HCT116 (cell line): ENCODE measurements at regions not wholly inside any gene's neighbourhood (a gene's known extent, or its start where the extent isn't known, plus 50 kb on each side); places are given as distances from the start of the nearest gene placed in this dataset.

Experiments
- ATAC-seq: fragments of 200-7000 bp; cut with Tn5 transposase; 2 replicates; pipeline ENCODE4 v1.9.1; 2020; ENCODE audit warnings: mild to moderate bottlenecking, moderate library complexity
- BruUV-seq: library from RNA; stranded (reverse); fragments of 400-500 nt; replicated peaks from 2 replicates; lab custom pipeline; 2021; lab: Mats Ljungman, UMichigan
- CTCF ChIA-PET: fragments of 300-600 bp; sonication (Branson Sonifier 250); formaldehyde crosslinking; loops from one replicate; lab custom pipeline; 2021; ENCODE audit warnings: antibody characterized with exemption; lab: Charles Lee
- POLR2A ChIA-PET: fragments of 300-600, 350-600 bp; sonication (Branson Sonifier 250); formaldehyde crosslinking; loops from one replicate; lab custom pipeline; 2021; ENCODE audit warnings: antibody characterized with exemption; lab: Charles Lee
- RAD21 ChIA-PET, 2 experiments: fragments of 300-600 bp; sonication (Branson Sonifier 250); formaldehyde crosslinking; loops; one replicate each; lab custom pipeline; 2023; ENCODE audit warnings: low total read pairs in 2 of 2; ENCODE audit not compliant: uncharacterized antibody in 2 of 2, unreplicated experiment in 2 of 2, low non-redundant PET in 1 of 2; lab: Charles Lee
- DNase-seq: peaks from one replicate; pipeline ENCODE4 v3.0.0-alpha.2; 2010; ENCODE audit warnings: low read depth, low spot score
- H2AFZ ChIP-seq: fragments of 200-600 bp; shearing (Covaris generic), sonication (generic); 2 replicates; pipeline ENCODE4 v1.6.1; 2017; ENCODE audit warnings: low read depth, mixed run types, mixed read lengths, antibody characterized with exemption, low read length; ENCODE audit not compliant: poor library complexity, severe bottlenecking
- H3K27ac ChIP-seq: 2 replicates; pipeline ENCODE4 v1.5.1; 2012; ENCODE audit warnings: low read depth, low read length
- H3K27me3 ChIP-seq: fragments of 200-600 bp; sonication (generic); 2 replicates; pipeline ENCODE4 v1.6.1; 2016; ENCODE audit warnings: mixed run types, low read length, mixed read lengths; ENCODE audit not compliant: insufficient read depth
- H3K36me3 ChIP-seq, 2 experiments: fragments of 200-500 bp in 1 of 2; fragments of 200-600 bp in 1 of 2; sonication (Bioruptor generic) in 1 of 2; sonication (generic) in 1 of 2; 2 replicates each; pipeline versions ENCODE4 v1.5.1 to v1.6.1; 2014 to 2016; ENCODE audit warnings: low read length in 2 of 2, inconsistent platforms in 1 of 2, mixed read lengths in 1 of 2, mixed run types in 1 of 2; ENCODE audit not compliant: insufficient read depth in 2 of 2, control insufficient read depth in 1 of 2
- H3K4me1 ChIP-seq, 2 experiments: fragments of 200-600 bp in 1 of 2; sonication (generic) in 1 of 2; 2 replicates each; pipeline versions ENCODE4 v1.5.1 to v1.6.1; 2012 to 2017; ENCODE audit warnings: low read length in 2 of 2, inconsistent platforms in 1 of 2, mild to moderate bottlenecking in 1 of 2, mixed read lengths in 1 of 2, mixed run types in 1 of 2, moderate library complexity in 1 of 2; ENCODE audit not compliant: insufficient read depth in 2 of 2, control insufficient read depth in 1 of 2
- H3K4me2 ChIP-seq: fragments of 200-600 bp; sonication (generic); 2 replicates; pipeline ENCODE4 v1.6.1; 2017; ENCODE audit warnings: mixed run types, low read length, mixed read lengths
- H3K4me3 ChIP-seq, 2 experiments: fragments of 200-600 bp in 1 of 2; sonication (generic) in 1 of 2; replicated peaks in 1 of 2; 2 replicates each; pipeline ENCODE4 v1.5.1; 2011 to 2016; ENCODE audit warnings: low read length in 2 of 2, control low read depth in 1 of 2, low read depth in 1 of 2, mild to moderate bottlenecking in 1 of 2, mixed read lengths in 1 of 2, mixed run types in 1 of 2
- H3K79me2 ChIP-seq: fragments of 200-600 bp; sonication (generic); 2 replicates; pipeline ENCODE4 v1.6.1; 2017; ENCODE audit warnings: mild to moderate bottlenecking, mixed run types, low read length, moderate library complexity, mixed read lengths; ENCODE audit not compliant: insufficient read depth
- H3K9ac ChIP-seq: fragments of 200-600 bp; sonication (generic); 2 replicates; pipeline ENCODE4 v1.6.1; 2016; ENCODE audit warnings: low read length, mixed read lengths
- H3K9me2 ChIP-seq: fragments of 200-600 bp; sonication (generic), shearing (Covaris generic); 2 replicates; pipeline ENCODE4 v1.6.1; 2017; ENCODE audit warnings: mixed run types, mild to moderate bottlenecking, moderate library complexity; ENCODE audit not compliant: insufficient read depth
- H3K9me3 ChIP-seq, 2 experiments: fragments of 200-500 bp in 1 of 2; fragments of 200-600 bp in 1 of 2; sonication (Bioruptor generic) in 1 of 2; sonication (generic) in 1 of 2; 2 replicates each; pipeline ENCODE4 v1.6.1; 2014 to 2017; ENCODE audit warnings: low read length in 2 of 2, mixed read lengths in 2 of 2, inconsistent platforms in 1 of 2, low read depth in 1 of 2, mild to moderate bottlenecking in 1 of 2, mixed run types in 1 of 2, moderate library complexity in 1 of 2; ENCODE audit not compliant: control insufficient read depth in 1 of 2, insufficient read depth in 1 of 2
- H4K20me1 ChIP-seq: fragments of 200-600 bp; sonication (generic), shearing (Covaris generic); 2 replicates; pipeline ENCODE4 v1.6.1; 2017; ENCODE audit warnings: mixed run types, mild to moderate bottlenecking, moderate library complexity; ENCODE audit not compliant: insufficient read depth
- CBX3 ChIP-seq: IDR thresholded peaks from 2 replicates; pipeline ENCODE4 v1.6.1; 2012; ENCODE audit warnings: low read depth
- CEBPB ChIP-seq: IDR thresholded peaks from 2 replicates; pipeline ENCODE4 v1.6.1; 2012; ENCODE audit warnings: low read depth
- EZH2 ChIP-seq: fragments of 200-600 bp; sonication (generic); IDR thresholded peaks from 2 replicates; pipeline ENCODE4 v1.6.1; 2017; ENCODE audit warnings: antibody characterized with exemption, mixed run types
- EZH2phosphoT487 ChIP-seq: fragments of 200-600 bp; IDR thresholded peaks from 2 replicates; pipeline ENCODE4 v1.6.1; 2018; ENCODE audit warnings: antibody characterized with exemption, borderline replicate concordance
- POLR2A ChIP-seq: IDR thresholded peaks from 2 replicates; pipeline ENCODE4 v1.7.0; 2011; ENCODE audit warnings: borderline replicate concordance; ENCODE audit not compliant: insufficient read depth, insufficient read length; ENCODE audit errors: extremely low read depth
- POLR2AphosphoS5 ChIP-seq: IDR thresholded peaks from 2 replicates; pipeline ENCODE4 v1.6.1; 2011; ENCODE audit warnings: mild to moderate bottlenecking, low read depth, low read length, moderate library complexity
- RAD21 ChIP-seq: IDR thresholded peaks from 2 replicates; pipeline ENCODE4 v1.6.1; 2012; ENCODE audit warnings: low read depth, mild to moderate bottlenecking
- SIN3A ChIP-seq: IDR thresholded peaks from 2 replicates; pipeline ENCODE4 v1.6.1; 2012; ENCODE audit warnings: low read depth
- ZNF274 ChIP-seq: fragments of 200-500 bp; sonication (Bioruptor generic); IDR thresholded peaks from 2 replicates; pipeline ENCODE4 v1.6.1; 2014; ENCODE audit warnings: mild to moderate bottlenecking, low read depth, low read length, inconsistent platforms
- intact Hi-C: fragments of 100-400 bp; cut with micrococcal nuclease; formaldehyde crosslinking; loops from 2 replicates; pipeline ENCODE4 v1.10.0; 2022
- TF ChIP-seq, protein P1 (sequence below), 3 experiments: fragments of 200-600 bp in 1 of 3; sonication (generic) in 1 of 3; IDR thresholded peaks in 2 of 3; conservative IDR thresholded peaks in 1 of 3; 2 replicates each; pipeline ENCODE4 v1.5.1; 2012 to 2017; ENCODE audit warnings: low read depth in 2 of 3, low read length in 2 of 3, antibody characterized with exemption in 1 of 3, borderline replicate concordance in 1 of 3, control low read depth in 1 of 3, mild to moderate bottlenecking in 1 of 3, mixed read lengths in 1 of 3, mixed run types in 1 of 3, moderate library complexity in 1 of 3; ENCODE audit not compliant: insufficient read depth in 1 of 3

DNA sequence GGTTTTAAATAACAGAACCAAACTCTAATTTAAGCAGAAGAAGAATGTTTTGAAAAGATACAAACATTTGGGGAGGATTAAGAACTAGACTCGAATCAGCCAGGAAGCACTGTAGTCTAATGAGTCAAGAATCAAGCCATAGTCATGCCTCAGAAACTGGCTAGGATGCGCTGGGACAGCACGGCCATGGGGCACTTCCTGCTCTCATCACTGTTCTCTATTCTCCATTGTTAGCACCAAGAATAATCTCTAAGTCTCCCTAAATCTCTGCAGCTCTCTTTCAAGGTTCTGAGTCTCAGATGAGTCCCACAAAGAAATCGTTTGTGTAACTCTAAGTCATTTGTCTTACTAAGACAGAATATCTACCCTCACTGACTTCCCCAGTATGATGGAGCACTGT is 399.0 kb upstream of the KCNMB2 start:
- ATAC-seq (no peak), DNase-seq (no peak)
- Histone ChIP-seq H4K20me1 (no peaks in the 10 kb centered on the region), H3K9me2 (no peaks in the 10 kb centered on the region), H3K4me2 (no peak overlapping the region), H3K79me2 (no peaks in the 10 kb centered on the region), H3K4me3 (no peak overlapping the region), H2AFZ (no peak overlapping the region), H3K4me1 (no peaks in the 10 kb centered on the region), H3K36me3 (no peaks in the 10 kb centered on the region), H3K9me3 (no peaks in the 10 kb centered on the region), H3K9ac (no peak overlapping the region), H3K27ac (no peak overlapping the region), H3K27me3 (no peaks in the 10 kb centered on the region)
- no peak for TF ChIP-seq POLR2AphosphoS5
- no peak for TF ChIP-seq RAD21
- TF ChIP-seq CBX3 = no peak
- no peak for TF ChIP-seq ZNF274
- no peak for TF ChIP-seq EZH2phosphoT487
- no peak for TF ChIP-seq SIN3A
- TF ChIP-seq, protein P1, sequence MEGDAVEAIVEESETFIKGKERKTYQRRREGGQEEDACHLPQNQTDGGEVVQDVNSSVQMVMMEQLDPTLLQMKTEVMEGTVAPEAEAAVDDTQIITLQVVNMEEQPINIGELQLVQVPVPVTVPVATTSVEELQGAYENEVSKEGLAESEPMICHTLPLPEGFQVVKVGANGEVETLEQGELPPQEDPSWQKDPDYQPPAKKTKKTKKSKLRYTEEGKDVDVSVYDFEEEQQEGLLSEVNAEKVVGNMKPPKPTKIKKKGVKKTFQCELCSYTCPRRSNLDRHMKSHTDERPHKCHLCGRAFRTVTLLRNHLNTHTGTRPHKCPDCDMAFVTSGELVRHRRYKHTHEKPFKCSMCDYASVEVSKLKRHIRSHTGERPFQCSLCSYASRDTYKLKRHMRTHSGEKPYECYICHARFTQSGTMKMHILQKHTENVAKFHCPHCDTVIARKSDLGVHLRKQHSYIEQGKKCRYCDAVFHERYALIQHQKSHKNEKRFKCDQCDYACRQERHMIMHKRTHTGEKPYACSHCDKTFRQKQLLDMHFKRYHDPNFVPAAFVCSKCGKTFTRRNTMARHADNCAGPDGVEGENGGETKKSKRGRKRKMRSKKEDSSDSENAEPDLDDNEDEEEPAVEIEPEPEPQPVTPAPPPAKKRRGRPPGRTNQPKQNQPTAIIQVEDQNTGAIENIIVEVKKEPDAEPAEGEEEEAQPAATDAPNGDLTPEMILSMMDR (IDR thresholded peaks at IDR 0.05 in 2 of 3, conservative IDR thresholded peaks at IDR 0.05 in 1 of 3; ENCODE audit: borderline replicate concordance in 1 of 3, insufficient read depth in 1 of 3, low read depth in 2 of 3, low read length in 2 of 3) = no peak
- ChIA-PET POLR2A (no interaction called here), RAD21 (no interaction called here), CTCF (no interaction called here)
- no TSS peak for BruUV-seq
- intact Hi-C loops = no loop called here

DNA sequence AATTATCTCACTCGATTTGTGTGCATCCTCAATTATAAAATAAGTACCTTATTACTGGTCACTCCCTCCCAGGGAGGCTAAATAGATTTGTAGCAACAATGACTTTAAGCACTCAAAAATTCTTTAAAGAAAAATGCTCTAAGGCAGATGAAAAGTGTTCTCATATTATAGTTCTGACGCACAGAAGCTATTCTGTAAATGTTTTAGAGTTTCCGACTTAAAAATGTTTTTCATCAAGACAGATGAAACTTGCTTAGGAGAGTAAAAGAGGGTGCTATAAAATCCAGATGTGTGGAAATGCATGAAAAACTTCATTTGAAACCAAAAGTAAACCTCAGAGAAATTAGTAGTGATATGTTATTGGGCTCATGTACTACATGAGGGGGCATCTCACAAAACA is 398.4 kb upstream of the KCNMB2 start:
- Histone ChIP-seq H4K20me1 (no peaks in the 10 kb centered on the region), H2AFZ (no peak overlapping the region), H3K27me3 (no peaks in the 10 kb centered on the region), H3K9me2 (no peaks in the 10 kb centered on the region), H3K4me2 (no peak overlapping the region), H3K9ac (no peak overlapping the region), H3K9me3 (no peaks in the 10 kb centered on the region), H3K4me3 (no peak overlapping the region), H3K36me3 (no peaks in the 10 kb centered on the region), H3K79me2 (no peaks in the 10 kb centered on the region), H3K27ac (no peak overlapping the region), H3K4me1 (no peaks in the 10 kb centered on the region)
- RAD21 ChIA-PET = no interaction called here
- CTCF ChIA-PET = no interaction called here
- ATAC-seq (no peak), DNase-seq (no peak)
- POLR2A ChIA-PET = no interaction called here
- intact Hi-C loops = no loop called here
- TF ChIP-seq, protein P1 (IDR thresholded peaks at IDR 0.05 in 2 of 3, conservative IDR thresholded peaks at IDR 0.05 in 1 of 3; ENCODE audit: borderline replicate concordance in 1 of 3, insufficient read depth in 1 of 3, low read depth in 2 of 3, low read length in 2 of 3) = no peak
- TF ChIP-seq EZH2 (no peak), CEBPB (no peak), POLR2AphosphoS5 (no peak), RAD21 (no peak), POLR2A (no peak)
- no TSS peak for BruUV-seq
